ENCODE measurements at regions not wholly inside any gene's neighbourhood (a gene's known extent, or its start where the extent isn't known, plus 50 kb on each side); places are given as distances from the start of the nearest gene placed in this dataset.

DNA sequence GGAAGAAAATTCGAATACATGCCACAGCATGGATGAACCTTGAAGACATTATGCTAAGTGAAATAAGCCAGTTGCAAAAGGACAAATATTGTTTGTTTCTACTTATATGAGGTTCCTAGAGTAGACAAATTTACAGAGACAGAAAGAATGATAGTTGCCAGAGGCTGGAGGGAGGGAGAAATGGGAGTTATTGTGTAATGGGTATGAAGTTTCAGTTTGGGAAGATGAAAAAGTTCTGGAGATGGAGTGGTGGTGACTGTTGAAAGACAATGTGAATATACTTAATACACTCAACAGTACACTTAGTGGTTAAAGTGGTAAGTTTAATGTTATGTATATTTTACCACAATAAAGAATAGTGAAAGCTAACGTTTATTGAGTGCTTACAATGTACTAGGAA, 99.6 kb upstream of the SLC44A1 start:
- no TSS peak for BruUV-seq (replicated peaks)
- Histone ChIP-seq H3K9me3 (ENCODE audit: control insufficient read depth, insufficient read depth, low read depth, low read length) (no peaks in the 10 kb centered on the region), H3K27me3 (ENCODE audit: control insufficient read depth, insufficient read depth, low read length) (no peaks in the 10 kb centered on the region), H3K4me1 (ENCODE audit: control insufficient read depth, insufficient read depth, low read length) (no peaks in the 10 kb centered on the region), H3K4me3 (ENCODE audit: low read depth in 2 of 2, low read length in 2 of 2) (no peak overlapping the region), H3K36me3 (ENCODE audit: control insufficient read depth, insufficient read depth, low read length) (no peaks in the 10 kb centered on the region), H3K27ac (ENCODE audit: low read length) (no peak overlapping the region)
- intact Hi-C loops (cut with micrococcal nuclease; ENCODE audit: unreplicated experiment): no loop called here
- TF ChIP-seq TCF7L2 (IDR thresholded peaks at IDR 0.05; ENCODE audit: low read depth, low read length) (no peak), SIN3A (IDR thresholded peaks at IDR 0.05; ENCODE audit: borderline replicate concordance, insufficient read depth, low read depth, low read length) (no peak)
- ChIA-PET POLR2A (no interaction called here), CTCF (no interaction called here)
- DNase-seq (ENCODE audit: low read depth, low spot score) (no peak), ATAC-seq (no peak)
- in situ Hi-C loops (cut with HindIII; ENCODE audit: low pct_unique_long_range_greater_than_20kb, low sequenced_read_pairs): no loop called here

GRCh38 chr9:105146677-105147076, 97.8 kb upstream of the SLC44A1 start:
- TF ChIP-seq POLR2AphosphoS5 (IDR thresholded peaks at IDR 0.05; ENCODE audit: low read depth, low read length) (no peak), REST (IDR thresholded peaks at IDR 0.05; ENCODE audit: insufficient read depth in 1 of 2, low read depth in 2 of 2, low read length in 1 of 2) (no peak), SIN3A (IDR thresholded peaks at IDR 0.05; ENCODE audit: borderline replicate concordance, insufficient read depth, low read depth, low read length) (no peak), TCF7L2 (IDR thresholded peaks at IDR 0.05; ENCODE audit: low read depth, low read length) (no peak), CTCF (IDR thresholded peaks at IDR 0.05) (no peak)
- DNase-seq (ENCODE audit: low read depth, low spot score): no peak
- H3K4me1 ChIP-seq (ENCODE audit: control insufficient read depth, insufficient read depth, low read length): no peaks in the 10 kb centered on the region
- H3K27me3 ChIP-seq (ENCODE audit: control insufficient read depth, insufficient read depth, low read length): no peaks in the 10 kb centered on the region
- H3K4me3 ChIP-seq (ENCODE audit: low read depth in 2 of 2, low read length in 2 of 2): no peak overlapping the region
- ATAC-seq: no peak
- intact Hi-C loops (cut with micrococcal nuclease; ENCODE audit: unreplicated experiment): no loop called here
- POLR2A ChIA-PET: no interaction called here
- CTCF ChIA-PET: no interaction called here
- no peaks in the 10 kb centered on the region for H3K36me3 ChIP-seq (ENCODE audit: control insufficient read depth, insufficient read depth, low read length)
- in situ Hi-C loops (cut with HindIII; ENCODE audit: low pct_unique_long_range_greater_than_20kb, low sequenced_read_pairs): no loop called here
- H3K9me3 ChIP-seq (ENCODE audit: control insufficient read depth, insufficient read depth, low read depth, low read length): no peaks in the 10 kb centered on the region
- no peak overlapping the region for H3K27ac ChIP-seq (ENCODE audit: low read length)
- no TSS peak for BruUV-seq (replicated peaks)

DNA sequence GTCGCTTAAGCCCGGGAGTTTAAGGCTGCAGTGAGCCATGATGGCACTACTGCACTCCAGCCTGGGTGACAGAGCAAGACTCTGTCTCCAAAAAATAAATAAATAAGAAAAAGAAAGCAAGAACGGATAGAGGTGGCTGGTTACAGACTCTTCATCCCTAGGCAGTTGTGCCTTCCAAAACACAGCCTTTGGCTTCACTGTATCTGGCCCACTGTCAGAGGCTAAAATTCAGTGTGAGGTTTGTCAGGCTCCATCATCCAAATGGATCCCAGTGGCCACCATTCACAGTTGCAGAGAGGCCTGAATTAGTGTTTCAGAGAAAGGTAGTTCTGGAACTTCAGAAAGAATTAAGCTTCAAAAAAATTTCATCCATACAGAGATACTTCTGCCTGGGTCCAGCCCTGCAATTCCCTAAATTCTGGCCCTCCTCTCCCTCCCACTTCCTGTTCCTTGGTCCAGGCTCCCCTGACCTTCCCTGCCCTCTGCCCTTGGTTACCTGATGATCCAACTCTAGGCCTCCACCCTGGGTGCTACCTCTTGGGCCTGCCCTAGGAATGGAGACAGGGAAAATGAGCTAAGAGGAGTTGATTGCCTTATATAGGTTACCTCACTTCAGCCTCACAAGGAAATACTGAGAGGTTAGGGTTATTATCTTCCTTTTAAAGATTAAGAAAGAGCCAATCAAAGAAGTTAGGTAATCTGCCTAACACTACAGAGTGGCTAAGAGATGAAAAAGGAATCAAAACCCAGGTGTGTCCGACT, 97.2 kb upstream of the SLC44A1 start:
- Histone ChIP-seq H3K4me3 (ENCODE audit: low read depth in 2 of 2, low read length in 2 of 2) (no peak overlapping the region), H3K4me1 (ENCODE audit: control insufficient read depth, insufficient read depth, low read length) (no peaks in the 10 kb centered on the region), H3K27me3 (ENCODE audit: control insufficient read depth, insufficient read depth, low read length) (no peaks in the 10 kb centered on the region), H3K9me3 (ENCODE audit: control insufficient read depth, insufficient read depth, low read depth, low read length) (no peaks in the 10 kb centered on the region), H3K36me3 (ENCODE audit: control insufficient read depth, insufficient read depth, low read length) (no peaks in the 10 kb centered on the region), H3K27ac (ENCODE audit: low read length) (no peak overlapping the region)
- intact Hi-C loops (cut with micrococcal nuclease; ENCODE audit: unreplicated experiment) (no loop called here), in situ Hi-C loops (cut with HindIII; ENCODE audit: low pct_unique_long_range_greater_than_20kb, low sequenced_read_pairs) (no loop called here)
- BruUV-seq (replicated peaks): no TSS peak
- DNase-seq (ENCODE audit: low read depth, low spot score): no peak
- TF ChIP-seq REST (IDR thresholded peaks at IDR 0.05; ENCODE audit: insufficient read depth in 1 of 2, low read depth in 2 of 2, low read length in 1 of 2): no peak
- TF ChIP-seq TCF7L2 (IDR thresholded peaks at IDR 0.05; ENCODE audit: low read depth, low read length): no peak
- no peak for TF ChIP-seq POLR2AphosphoS5 (IDR thresholded peaks at IDR 0.05; ENCODE audit: low read depth, low read length)
- no peak for TF ChIP-seq CTCF (IDR thresholded peaks at IDR 0.05)
- TF ChIP-seq SIN3A (IDR thresholded peaks at IDR 0.05; ENCODE audit: borderline replicate concordance, insufficient read depth, low read depth, low read length): no peak
- POLR2A ChIA-PET: no interaction called here
- CTCF ChIA-PET: no interaction called here
- no peak for ATAC-seq
